Activated B cell treated with CpG ODN at 0.5 μM for 24 hours (primary cell): ENCODE measurements at regions not wholly inside any gene's neighbourhood (a gene's known extent, or its start where the extent isn't known, plus 50 kb on each side); places are given as distances from the start of the nearest gene placed in this dataset.
"Not testable (repeated sequence)": the region's sequence is repeated elsewhere in the genome, so short reads cannot be mapped to it uniquely, and the experiment has no call there.

ENCODE experiments used
- ATAC-seq: fragments of 200-7000 bp; cut with Tn5 transposase; one replicate; pipeline ENCODE4 v1.10.0; 2021; ENCODE audit warnings: low read depth, mild to moderate bottlenecking, moderate library complexity
- CTCF ChIA-PET: fragments of 350-600 bp; sonication (Branson Sonifier 250); formaldehyde crosslinking; loops from one replicate; lab custom pipeline; 2021; ENCODE audit warnings: antibody characterized with exemption; lab: Charles Lee
- POLR2A ChIA-PET: fragments of 350-600 bp; sonication (Branson Sonifier 250); formaldehyde crosslinking; loops from one replicate; lab custom pipeline; 2021; ENCODE audit warnings: antibody characterized with exemption; lab: Charles Lee
- DNase-seq: peaks from one replicate; pipeline ENCODE4 v3.0.0; 2022
- H3K27ac Mint-ChIP-seq: one replicate; pipeline ENCODE4 v1.8.0; 2020; ENCODE audit warnings: mixed read lengths
- H3K27me3 Mint-ChIP-seq: one replicate; pipeline ENCODE4 v1.8.0; 2021; ENCODE audit warnings: mixed read lengths
- H3K36me3 Mint-ChIP-seq: one replicate; pipeline ENCODE4 v1.8.0; 2021; ENCODE audit warnings: low read depth, mixed read lengths
- H3K4me1 Mint-ChIP-seq: one replicate; pipeline ENCODE4 v1.8.0; 2021; ENCODE audit warnings: mixed read lengths
- H3K4me3 Mint-ChIP-seq: one replicate; pipeline ENCODE4 v1.8.0; 2020; ENCODE audit warnings: mild to moderate bottlenecking, mixed read lengths
- H3K9me3 Mint-ChIP-seq: one replicate; pipeline ENCODE4 v1.8.0; 2020; ENCODE audit warnings: mixed read lengths
- intact Hi-C: fragments of 100-400 bp; cut with micrococcal nuclease; formaldehyde crosslinking; loops from one replicate; pipeline ENCODE4 v1.15.1; 2024
- TF ChIP-seq, protein P1 (sequence below): fragments of 200-600 bp; IDR thresholded peaks from one replicate; pipeline ENCODE4 v1.8.0; 2022; ENCODE audit warnings: antibody characterized with exemption, mild to moderate bottlenecking

DNA sequence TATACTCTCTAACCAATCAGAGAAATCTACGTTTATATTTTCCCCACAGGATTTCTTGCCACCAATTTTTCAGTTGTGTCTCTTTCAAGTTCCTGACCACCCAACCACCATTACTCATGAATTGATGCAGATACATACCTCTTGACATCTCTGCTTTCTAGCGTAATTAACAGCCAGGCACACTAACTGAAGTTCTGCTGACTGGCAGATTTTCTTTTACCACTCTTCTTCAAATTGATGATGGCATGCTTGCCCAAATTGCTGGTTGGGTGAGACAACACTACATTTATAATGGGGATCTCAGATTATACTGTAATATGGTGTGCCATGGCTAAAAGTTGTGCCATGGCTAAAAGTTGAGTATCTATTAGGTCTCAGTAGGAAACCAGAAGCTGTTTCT, 566.7 kb downstream of the ADGRL2 start:
- ChIA-PET CTCF (no interaction called here), POLR2A (no interaction called here)
- H3K27ac Mint-ChIP-seq, result no peak overlapping the region
- H3K27me3 Mint-ChIP-seq, result no peaks in the 10 kb centered on the region
- no peak overlapping the region for H3K4me3 Mint-ChIP-seq
- H3K36me3 Mint-ChIP-seq, result no peaks in the 10 kb centered on the region
- DNase-seq (no peak), ATAC-seq (no peak)
- TF ChIP-seq, protein P1, sequence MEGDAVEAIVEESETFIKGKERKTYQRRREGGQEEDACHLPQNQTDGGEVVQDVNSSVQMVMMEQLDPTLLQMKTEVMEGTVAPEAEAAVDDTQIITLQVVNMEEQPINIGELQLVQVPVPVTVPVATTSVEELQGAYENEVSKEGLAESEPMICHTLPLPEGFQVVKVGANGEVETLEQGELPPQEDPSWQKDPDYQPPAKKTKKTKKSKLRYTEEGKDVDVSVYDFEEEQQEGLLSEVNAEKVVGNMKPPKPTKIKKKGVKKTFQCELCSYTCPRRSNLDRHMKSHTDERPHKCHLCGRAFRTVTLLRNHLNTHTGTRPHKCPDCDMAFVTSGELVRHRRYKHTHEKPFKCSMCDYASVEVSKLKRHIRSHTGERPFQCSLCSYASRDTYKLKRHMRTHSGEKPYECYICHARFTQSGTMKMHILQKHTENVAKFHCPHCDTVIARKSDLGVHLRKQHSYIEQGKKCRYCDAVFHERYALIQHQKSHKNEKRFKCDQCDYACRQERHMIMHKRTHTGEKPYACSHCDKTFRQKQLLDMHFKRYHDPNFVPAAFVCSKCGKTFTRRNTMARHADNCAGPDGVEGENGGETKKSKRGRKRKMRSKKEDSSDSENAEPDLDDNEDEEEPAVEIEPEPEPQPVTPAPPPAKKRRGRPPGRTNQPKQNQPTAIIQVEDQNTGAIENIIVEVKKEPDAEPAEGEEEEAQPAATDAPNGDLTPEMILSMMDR, result no peak
- H3K9me3 Mint-ChIP-seq, result no peaks in the 10 kb centered on the region
- intact Hi-C loops, result no loop called here
- peaks cover 2% of the 10 kb centered on the region for H3K4me1 Mint-ChIP-seq

DNA sequence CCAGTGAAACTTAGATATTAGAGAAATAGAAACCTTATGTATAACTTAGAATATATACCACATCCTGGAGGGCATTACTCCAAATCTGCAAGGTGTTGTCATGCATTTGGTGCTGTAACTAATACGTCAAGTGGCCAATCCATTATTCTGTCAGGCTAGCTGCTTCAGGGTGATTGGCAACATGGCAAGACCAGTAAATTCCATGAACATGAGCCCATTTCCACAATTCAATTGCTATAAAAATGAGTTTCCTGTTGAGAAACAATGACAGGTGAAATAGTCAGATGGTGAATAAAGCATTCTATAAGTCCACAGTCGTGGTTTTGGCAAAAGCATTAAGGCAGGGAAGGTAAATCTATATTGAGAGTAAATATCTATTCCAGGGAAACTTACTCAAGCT, 566.0 kb downstream of the ADGRL2 start:
- Mint-ChIP-seq H3K27me3 (no peaks in the 10 kb centered on the region), H3K36me3 (no peaks in the 10 kb centered on the region), H3K9me3 (no peaks in the 10 kb centered on the region), H3K4me1 (no peaks in the 10 kb centered on the region), H3K4me3 (no peak overlapping the region), H3K27ac (no peak overlapping the region)
- ATAC-seq (no peak), DNase-seq (no peak)
- TF ChIP-seq, protein P1, result no peak
- ChIA-PET CTCF (no interaction called here), POLR2A (no interaction called here)
- intact Hi-C loops, result no loop called here

DNA sequence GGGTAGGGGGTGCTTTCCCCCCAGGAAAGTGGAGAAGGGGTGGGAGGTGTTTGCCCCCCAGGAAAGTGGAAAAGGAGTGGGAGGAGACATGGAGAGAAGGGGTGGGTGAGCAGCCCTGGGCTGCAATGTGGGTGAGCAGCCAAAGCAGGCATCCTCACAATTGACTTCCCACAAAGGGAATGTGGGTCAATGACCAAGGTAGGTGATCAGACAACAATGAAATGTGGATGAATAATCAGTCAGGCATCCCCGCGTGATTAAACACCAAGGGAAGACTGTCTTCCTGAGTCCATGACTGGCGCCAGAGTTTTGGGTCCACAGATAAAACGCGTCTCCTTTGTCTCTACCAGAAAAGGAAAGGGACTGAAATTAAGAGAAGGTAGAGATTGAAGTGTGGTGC, 558.8 kb downstream of the ADGRL2 start:
- CTCF ChIA-PET, H3K9me3 Mint-ChIP-seq, H3K4me1 Mint-ChIP-seq, H3K4me3 Mint-ChIP-seq, H3K27ac Mint-ChIP-seq, ATAC-seq, H3K36me3 Mint-ChIP-seq, intact Hi-C loops, H3K27me3 Mint-ChIP-seq, DNase-seq, POLR2A ChIA-PET: not testable (repeated sequence)

DNA sequence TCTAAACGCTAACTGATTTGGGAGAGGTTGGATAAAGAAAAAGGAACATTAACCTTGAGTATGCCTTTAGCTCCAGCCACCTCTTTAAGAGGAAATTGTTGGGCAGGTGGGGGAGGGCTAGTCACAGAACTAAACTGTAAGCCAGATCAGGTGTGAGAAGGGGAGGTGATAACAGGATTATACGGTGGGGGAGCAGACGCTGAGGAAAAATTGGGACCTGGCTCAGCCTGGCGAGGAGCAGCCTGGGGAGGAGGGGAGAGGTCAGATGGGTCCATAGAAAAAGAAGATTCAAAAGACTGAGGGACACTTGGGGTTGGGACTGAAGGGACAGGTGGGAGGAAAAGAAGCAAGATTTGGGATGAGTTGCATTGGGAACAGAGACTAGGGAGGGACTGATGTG, 558.0 kb downstream of the ADGRL2 start:
- H3K27ac Mint-ChIP-seq, ATAC-seq, intact Hi-C loops, DNase-seq, POLR2A ChIA-PET, CTCF ChIA-PET, H3K27me3 Mint-ChIP-seq, H3K9me3 Mint-ChIP-seq, H3K4me1 Mint-ChIP-seq, H3K4me3 Mint-ChIP-seq, H3K36me3 Mint-ChIP-seq: not testable (repeated sequence)

DNA sequence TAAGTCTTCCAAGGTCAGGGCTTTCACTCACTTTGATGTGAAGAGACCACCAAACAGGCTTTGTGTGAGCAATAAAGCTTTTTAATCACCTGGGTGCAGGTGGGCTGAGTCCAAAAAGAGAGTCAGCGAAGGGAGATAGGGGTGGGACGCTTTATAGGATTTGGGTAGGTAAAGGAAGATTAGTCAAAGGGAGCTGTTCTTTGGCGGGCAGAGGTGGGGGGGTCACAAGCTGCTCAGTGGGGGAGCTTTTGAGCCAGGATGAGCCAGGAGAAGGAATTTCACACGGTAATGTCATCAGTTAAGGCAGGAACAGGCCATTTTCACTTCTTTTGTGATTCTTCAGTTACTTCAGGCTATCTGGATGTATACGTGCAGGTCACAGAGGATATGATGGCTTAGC, 553.8 kb downstream of the ADGRL2 start:
- POLR2A ChIA-PET, H3K36me3 Mint-ChIP-seq, H3K27ac Mint-ChIP-seq, H3K27me3 Mint-ChIP-seq, H3K9me3 Mint-ChIP-seq, CTCF ChIA-PET, DNase-seq, H3K4me1 Mint-ChIP-seq, intact Hi-C loops, H3K4me3 Mint-ChIP-seq, ATAC-seq: not testable (repeated sequence)

DNA sequence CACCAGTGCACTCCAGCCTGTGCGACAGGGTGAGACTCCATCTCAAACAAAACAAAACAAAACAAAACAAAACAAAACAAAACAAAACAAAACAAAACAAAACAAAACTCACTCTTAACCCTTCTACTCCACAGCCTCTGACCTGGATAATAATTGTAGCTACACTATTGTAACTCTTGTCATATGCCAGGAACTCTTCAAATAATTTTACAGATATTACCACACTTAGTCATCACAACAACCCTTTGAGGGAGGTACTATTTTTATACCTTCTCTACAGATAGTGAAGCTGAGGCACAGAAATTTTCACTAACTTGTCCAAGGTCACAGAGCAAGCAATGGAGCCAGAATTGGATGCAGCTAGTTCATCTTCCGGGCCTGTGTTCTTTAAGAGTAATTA, 547.8 kb downstream of the ADGRL2 start:
- ATAC-seq, result no peak

More for the DNA sequence above, 547.8 kb downstream of the ADGRL2 start:
- Mint-ChIP-seq H3K36me3 (no peaks in the 10 kb centered on the region), H3K4me3 (no peak overlapping the region), H3K27ac (no peak overlapping the region), H3K27me3 (no peaks in the 10 kb centered on the region), H3K9me3 (peaks cover 6% of the 10 kb centered on the region), H3K4me1 (no peaks in the 10 kb centered on the region)
- DNase-seq, result no peak
- CTCF ChIA-PET, result no interaction called here
- intact Hi-C loops, result no loop called here
- TF ChIP-seq, protein P1, result no peak
- POLR2A ChIA-PET, result no interaction called here
